Liver (tissue), 8 donors: ENCODE measurements at regions not wholly inside any gene's neighbourhood (a gene's known extent, or its start where the extent isn't known, plus 50 kb on each side); places are given as distances from the start of the nearest gene placed in this dataset.

ENCODE experiments used
- DNase-seq: peaks from one replicate; pipeline ENCODE4 v3.0.0-alpha.2; 2017; ENCODE audit warnings: low spot score
- H3K27ac ChIP-seq, 2 donors: one replicate each; pipeline ENCODE4 v1.7.0; 2013; ENCODE audit warnings: inconsistent platforms in 2 of 2, low read length in 2 of 2, control low read depth in 1 of 2, low read depth in 1 of 2, mild to moderate bottlenecking in 1 of 2
- H3K27me3 ChIP-seq, 4 donors: one replicate each; pipeline versions ENCODE4 v1.6.1 to v1.7.0; 2013; ENCODE audit warnings: low read length in 3 of 4, inconsistent platforms in 1 of 4, mild to moderate bottlenecking in 1 of 4, moderate library complexity in 1 of 4; ENCODE audit not compliant: control insufficient read depth in 4 of 4, insufficient read depth in 4 of 4
- H3K36me3 ChIP-seq, 4 donors: one replicate each; pipeline versions ENCODE4 v1.6.1 to v1.7.0; 2013; ENCODE audit warnings: low read length in 3 of 4, mild to moderate bottlenecking in 3 of 4, low read depth in 1 of 4, moderate library complexity in 1 of 4; ENCODE audit not compliant: control insufficient read depth in 4 of 4, insufficient read depth in 3 of 4
- H3K4me1 ChIP-seq, 4 donors: one replicate each; pipeline versions ENCODE4 v1.6.1 to v1.7.0; 2013; ENCODE audit warnings: low read length in 3 of 4, mild to moderate bottlenecking in 3 of 4, moderate library complexity in 1 of 4; ENCODE audit not compliant: control insufficient read depth in 4 of 4, insufficient read depth in 4 of 4
- H3K4me3 ChIP-seq, 3 donors: one replicate each; pipeline versions ENCODE4 v1.6.1 to v1.7.0; 2013; ENCODE audit warnings: low read length in 3 of 3, control low read depth in 1 of 3, low read depth in 1 of 3, mild to moderate bottlenecking in 1 of 3
- H3K9ac ChIP-seq, 2 donors: one replicate each; pipeline ENCODE4 v1.7.0; 2013; ENCODE audit warnings: low read length in 2 of 2, mild to moderate bottlenecking in 2 of 2, moderate library complexity in 2 of 2, control low read depth in 1 of 2, low read depth in 1 of 2
- H3K9me3 ChIP-seq, 4 donors: one replicate each; pipeline versions ENCODE4 v1.6.1 to v1.7.0; 2013; ENCODE audit warnings: low read length in 3 of 4; ENCODE audit not compliant: control insufficient read depth in 4 of 4
- CTCF ChIP-seq: fragments of 150-350 bp; IDR thresholded peaks from 2 replicates; pipeline ENCODE4 v1.5.1; 2017; ENCODE audit warnings: improper control_type of control experiment, low read depth, low read length; ENCODE audit not compliant: missing input control
- FOXA2 ChIP-seq: IDR thresholded peaks from 2 replicates; pipeline ENCODE4 v1.6.1; 2016; ENCODE audit warnings: antibody characterized with exemption
- GABPA ChIP-seq, 2 donors: IDR thresholded peaks in 1 of 2; conservative IDR thresholded peaks in 1 of 2; 2 replicates each; pipeline ENCODE4 v1.6.1; 2016; ENCODE audit warnings: antibody characterized with exemption in 2 of 2, mild to moderate bottlenecking in 1 of 2, moderate library complexity in 1 of 2
- HNF4A ChIP-seq, 2 donors: conservative IDR thresholded peaks; 2 replicates each; pipeline ENCODE4 v1.6.1; 2016; ENCODE audit warnings: antibody characterized with exemption in 2 of 2, mild to moderate bottlenecking in 2 of 2
- HNF4G ChIP-seq: IDR thresholded peaks from 2 replicates; pipeline ENCODE4 v1.6.1; 2016; ENCODE audit warnings: antibody characterized with exemption
- JUND ChIP-seq, 2 donors: IDR thresholded peaks; 2 replicates each; pipeline ENCODE4 v1.6.1; 2016; ENCODE audit warnings: antibody characterized with exemption in 2 of 2
- RAD21 ChIP-seq, 2 donors: IDR thresholded peaks; 2 replicates each; pipeline ENCODE4 v1.6.1; 2016; ENCODE audit warnings: antibody characterized with exemption in 2 of 2, mild to moderate bottlenecking in 2 of 2
- REST ChIP-seq: IDR thresholded peaks from 2 replicates; pipeline ENCODE4 v1.6.1; 2016; ENCODE audit warnings: antibody characterized with exemption, mild to moderate bottlenecking
- RXRA ChIP-seq, 2 donors: IDR thresholded peaks; 2 replicates each; pipeline ENCODE4 v1.6.1; 2017 to 2018; ENCODE audit warnings: antibody characterized with exemption in 2 of 2, mild to moderate bottlenecking in 1 of 2
- SP1 ChIP-seq: IDR thresholded peaks from 2 replicates; pipeline ENCODE4 v1.6.1; 2018; ENCODE audit warnings: antibody characterized with exemption, mild to moderate bottlenecking
- TAF1 ChIP-seq: conservative IDR thresholded peaks from 2 replicates; pipeline ENCODE4 v1.6.1; 2016; ENCODE audit warnings: antibody characterized with exemption, mild to moderate bottlenecking
- WGBS: extraction: QIAGEN DNeasy Blood & Tissue Kit; methylation state at CpG from one replicate; pipeline ENCODE4 v1.1.7; 2013; 5-methylcytosine and 5-hydroxymethylcytosine counted together
- TF ChIP-seq, protein P1 (sequence below): IDR thresholded peaks from 2 replicates; pipeline ENCODE4 v1.6.1; 2016; ENCODE audit warnings: antibody characterized with exemption
- donor health status: healthy.
- donor health status: healthy.
- donor health status: healthy.
- donor health status: healthy.
- donor health status: healthy.

GRCh38 chr9:32304495-32304894, 79.9 kb upstream of the ACO1 start:
- WGBS = 0% methylated on average over 1 of the region's 1 CpG
- no peak overlapping the region for H3K9ac ChIP-seq
- no peaks in the 10 kb centered on the region for H3K27me3 ChIP-seq
- H3K36me3 ChIP-seq = no peaks in the 10 kb centered on the region
- no peaks in the 10 kb centered on the region for H3K9me3 ChIP-seq
- H3K4me3 ChIP-seq = no peak overlapping the region
- TF ChIP-seq HNF4A (conservative IDR thresholded peaks at IDR 0.05) (peak; percentile 84 to 93), RAD21 (IDR thresholded peaks at IDR 0.05) (peak in 1 of 2 donors; percentile 24), HNF4G (peak; percentile 51), REST (no peak), SP1 (peak; percentile 81), FOXA2 (no peak), JUND (IDR thresholded peaks at IDR 0.05) (no peak), TAF1 (no peak)
- TF ChIP-seq, protein P1, sequence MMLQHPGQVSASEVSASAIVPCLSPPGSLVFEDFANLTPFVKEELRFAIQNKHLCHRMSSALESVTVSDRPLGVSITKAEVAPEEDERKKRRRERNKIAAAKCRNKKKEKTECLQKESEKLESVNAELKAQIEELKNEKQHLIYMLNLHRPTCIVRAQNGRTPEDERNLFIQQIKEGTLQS = peak; percentile 29
- H3K27ac ChIP-seq = no peak overlapping the region
- DNase-seq = no peak
- peaks cover 0 to 7% (median 5%) of the 10 kb centered on the region in 4 donors for H3K4me1 ChIP-seq

DNA sequence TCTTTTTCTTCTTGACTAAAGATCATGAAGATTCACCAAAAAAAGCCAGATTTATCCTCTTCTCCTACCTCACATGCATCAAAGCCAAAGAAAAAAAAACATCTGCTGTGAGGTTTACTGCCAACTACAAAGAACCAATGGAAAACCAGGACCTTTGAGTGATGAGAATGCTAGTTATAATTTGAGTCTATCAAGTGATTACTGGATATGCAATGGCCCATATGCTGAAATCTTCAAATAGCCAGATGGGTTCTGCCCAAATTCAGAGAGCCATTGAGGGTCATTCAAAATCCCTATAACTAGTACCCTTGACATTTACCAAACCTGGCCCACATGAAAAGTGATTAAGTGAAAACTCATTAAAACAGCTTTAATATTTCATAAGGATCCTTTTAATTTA, 78.4 kb upstream of the ACO1 start:
- H3K9ac ChIP-seq = no peak overlapping the region
- no peaks in the 10 kb centered on the region for H3K36me3 ChIP-seq
- no peaks in the 10 kb centered on the region for H3K9me3 ChIP-seq
- DNase-seq = no peak
- no peak overlapping the region for H3K27ac ChIP-seq
- no peak for TF ChIP-seq HNF4G
- TF ChIP-seq GABPA (IDR thresholded peaks at IDR 0.05 in 1 of 2, conservative IDR thresholded peaks at IDR 0.05 in 1 of 2) = no peak
- no peak for TF ChIP-seq SP1
- no peak for TF ChIP-seq RXRA (IDR thresholded peaks at IDR 0.05)
- TF ChIP-seq, protein P1 = no peak
- TF ChIP-seq JUND (IDR thresholded peaks at IDR 0.05) = no peak
- no peak for TF ChIP-seq CTCF
- H3K27me3 ChIP-seq = no peaks in the 10 kb centered on the region
- peaks cover 0 to 6% (median 3%) of the 10 kb centered on the region in 4 donors for H3K4me1 ChIP-seq
- H3K4me3 ChIP-seq = no peak overlapping the region
